NCI-H187 treated with DMSO at 0.1 percent for 48 hours (cell line): ENCODE measurements at regions not wholly inside any gene's neighbourhood (a gene's known extent, or its start where the extent isn't known, plus 50 kb on each side); places are given as distances from the start of the nearest gene placed in this dataset.
"Not testable (repeated sequence)": the region's sequence is repeated elsewhere in the genome, so short reads cannot be mapped to it uniquely, and the experiment has no call there.

Experiments
- DNase-seq: peaks from one replicate; lab custom pipeline; 2025; lab: John Stamatoyannopoulos, UW

DNA sequence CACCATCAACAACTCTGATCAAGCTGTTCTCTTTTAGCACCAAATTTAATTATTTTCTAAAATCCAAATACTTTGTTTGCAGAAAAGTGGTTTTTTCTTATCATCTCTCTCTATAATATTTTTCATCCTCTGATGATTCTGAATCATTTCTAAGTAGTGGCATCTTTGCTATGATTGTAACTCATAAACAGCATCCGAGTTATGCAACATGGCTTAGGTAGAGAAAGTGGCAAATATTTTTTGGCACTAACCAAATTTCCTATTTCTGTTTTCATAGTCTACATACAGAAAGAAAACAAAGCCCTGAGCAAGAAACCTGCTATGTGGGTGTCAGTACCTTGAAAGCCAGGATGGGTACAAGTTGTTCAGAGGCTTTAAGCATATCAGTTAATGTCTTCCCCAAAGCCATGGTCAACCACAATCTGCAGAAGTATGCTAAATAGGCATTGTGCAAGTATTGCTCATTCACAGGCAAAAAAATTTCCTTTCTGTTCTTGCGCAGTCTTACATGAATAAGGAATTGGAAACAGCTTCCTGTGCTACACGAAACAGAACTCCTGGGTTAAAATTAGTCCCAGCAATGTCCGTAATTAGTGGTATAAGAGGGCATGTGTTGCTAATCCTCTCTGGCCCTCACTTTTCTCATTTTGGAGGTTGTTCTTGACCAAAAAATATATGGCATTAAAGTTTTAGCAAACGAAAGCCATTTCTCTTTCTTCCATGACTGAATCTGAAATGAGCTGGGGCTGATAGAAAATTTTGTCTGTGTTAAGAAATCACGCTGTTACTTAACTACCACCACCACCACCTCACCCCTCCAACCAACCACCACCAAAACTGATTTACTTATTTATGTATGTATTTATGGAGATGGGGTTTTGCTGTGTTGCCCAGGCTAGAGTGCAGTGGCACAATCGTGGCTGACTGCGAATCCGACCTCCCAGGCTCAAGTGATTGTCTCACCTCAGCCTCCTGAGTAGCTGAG is 325.6 kb upstream of the MAGI2 start:
- DNase-seq = no peak

DNA sequence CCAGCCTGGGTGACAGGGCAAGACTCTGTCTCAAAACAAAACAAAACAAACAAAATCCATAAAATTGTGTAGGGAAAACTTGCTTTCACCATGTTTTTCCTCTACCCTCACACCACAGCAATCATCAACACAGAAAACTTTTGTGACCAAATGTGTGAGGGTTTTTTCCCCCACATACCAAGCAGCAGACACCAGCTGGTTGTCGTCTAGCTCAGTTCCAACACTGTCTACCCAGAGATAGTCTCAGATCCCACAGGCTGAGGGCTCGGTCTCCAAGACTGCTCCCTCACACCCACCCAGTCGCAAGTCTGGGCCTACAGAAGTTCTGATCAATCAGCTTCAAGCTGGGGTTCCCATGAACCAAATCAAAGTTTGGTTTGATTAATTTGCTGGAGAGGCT is 322.4 kb upstream of the MAGI2 start:
- no peak for DNase-seq

DNA sequence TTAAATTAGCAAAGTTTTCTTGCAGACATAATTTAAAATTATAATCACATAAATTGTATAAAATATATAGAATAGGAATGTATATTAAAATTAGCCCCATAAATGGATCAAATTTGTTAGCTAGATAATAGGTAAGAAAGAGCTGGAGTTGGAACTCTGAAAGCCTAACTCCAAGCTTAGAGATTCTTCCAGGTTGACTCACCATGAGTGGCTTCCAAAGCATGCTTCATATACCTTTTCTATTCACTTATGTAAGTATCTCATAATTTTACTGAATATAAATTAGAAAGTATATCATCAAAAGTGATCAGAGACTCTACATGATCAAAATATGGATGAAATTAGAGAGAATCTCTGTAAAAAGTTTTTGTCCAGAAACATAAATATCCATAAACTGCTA is 320.7 kb upstream of the MAGI2 start:
- DNase-seq = no peak

DNA sequence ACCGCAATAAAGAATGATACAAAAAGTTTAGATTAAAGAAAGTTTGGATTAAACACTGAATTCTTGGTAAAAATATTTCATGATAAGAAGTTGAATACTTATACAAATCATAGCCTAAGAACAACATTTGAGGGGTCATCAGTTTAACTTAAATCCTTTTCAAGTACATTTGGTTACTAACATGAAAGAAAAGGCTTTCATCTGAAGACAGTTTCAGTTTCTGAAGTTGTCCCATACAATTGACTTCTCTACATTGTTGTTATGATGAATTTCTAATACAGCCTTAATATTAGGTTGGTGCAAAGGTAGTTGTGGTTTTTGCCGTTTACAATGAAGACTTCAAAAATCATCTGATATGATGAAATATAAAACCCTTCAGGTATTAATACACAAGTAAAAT is 317.5 kb upstream of the MAGI2 start:
- DNase-seq = no peak

DNA sequence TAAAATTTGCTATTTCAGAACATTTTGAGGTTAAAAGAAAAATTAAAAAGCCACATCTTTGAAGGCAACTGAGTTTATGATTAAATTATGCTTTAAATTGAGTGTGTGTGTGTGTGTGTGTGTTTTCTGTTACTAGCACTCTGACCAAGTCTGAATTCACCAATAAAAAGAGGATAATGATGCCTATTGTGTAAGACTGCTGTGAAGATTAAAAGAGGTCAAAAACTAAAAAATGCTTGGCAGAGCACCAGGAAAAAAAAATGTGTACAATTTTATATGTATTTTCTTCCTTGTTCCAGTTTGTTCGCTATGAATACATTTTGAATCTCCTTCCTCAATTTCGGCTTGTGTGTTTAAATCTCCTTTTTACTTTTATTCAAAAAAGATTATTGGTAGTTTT is 316.6 kb upstream of the MAGI2 start:
- DNase-seq = no peak

DNA sequence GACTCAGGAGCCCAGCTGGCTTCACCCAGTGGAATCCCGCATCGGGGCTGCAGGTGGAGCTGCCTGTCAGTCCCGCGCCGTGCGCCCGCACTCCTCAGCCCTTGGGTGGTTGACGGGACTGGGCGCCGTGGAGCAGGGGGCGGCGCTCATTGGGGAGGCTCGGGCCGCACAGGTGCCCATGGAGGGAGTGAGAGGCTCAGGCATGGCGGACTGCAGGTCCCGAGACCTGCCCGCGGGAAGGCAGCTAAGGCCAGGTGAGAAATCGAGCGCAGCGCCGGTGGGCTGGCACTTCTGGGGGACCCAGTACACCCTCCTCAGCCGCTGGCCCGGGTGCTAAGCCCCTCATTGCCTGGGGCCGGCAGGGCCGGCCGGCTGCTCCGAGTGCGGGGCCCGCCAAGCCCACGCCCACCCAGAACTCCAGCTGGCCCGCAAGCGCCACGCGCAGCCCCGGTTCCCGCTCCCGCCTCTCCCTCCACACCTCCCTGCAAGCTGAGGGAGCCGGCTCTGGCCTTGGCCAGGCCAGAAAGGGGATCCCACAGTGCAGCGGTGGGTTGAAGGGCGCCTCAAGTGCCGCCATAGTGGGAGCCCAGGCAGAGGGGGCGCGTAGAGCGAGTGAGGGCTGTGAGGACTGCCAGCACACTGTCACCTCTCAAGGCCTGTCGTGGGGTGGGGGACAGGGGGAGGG is 314.6 kb upstream of the MAGI2 start:
- DNase-seq = not testable (repeated sequence)

DNA sequence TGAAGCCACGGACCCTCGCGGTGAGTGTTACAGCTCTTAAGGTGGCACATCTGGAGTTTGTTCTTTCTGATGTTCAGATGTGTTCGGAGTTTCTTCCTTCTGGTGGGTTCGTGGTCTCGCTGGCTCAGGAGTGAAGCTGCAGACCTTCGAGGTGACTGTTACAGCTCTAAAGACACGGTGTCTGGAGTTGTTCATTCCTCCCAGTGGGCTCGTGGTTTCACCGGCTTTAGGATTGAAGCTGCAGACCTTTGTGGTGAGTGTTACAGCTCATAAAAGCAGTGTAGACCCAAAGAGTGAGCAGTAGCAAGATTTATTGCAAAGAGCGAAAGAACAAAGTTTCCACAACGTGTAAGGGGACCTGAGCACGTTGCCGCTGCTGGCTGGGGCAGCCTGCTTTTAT is 313.7 kb upstream of the MAGI2 start:
- DNase-seq = not testable (repeated sequence)

DNA sequence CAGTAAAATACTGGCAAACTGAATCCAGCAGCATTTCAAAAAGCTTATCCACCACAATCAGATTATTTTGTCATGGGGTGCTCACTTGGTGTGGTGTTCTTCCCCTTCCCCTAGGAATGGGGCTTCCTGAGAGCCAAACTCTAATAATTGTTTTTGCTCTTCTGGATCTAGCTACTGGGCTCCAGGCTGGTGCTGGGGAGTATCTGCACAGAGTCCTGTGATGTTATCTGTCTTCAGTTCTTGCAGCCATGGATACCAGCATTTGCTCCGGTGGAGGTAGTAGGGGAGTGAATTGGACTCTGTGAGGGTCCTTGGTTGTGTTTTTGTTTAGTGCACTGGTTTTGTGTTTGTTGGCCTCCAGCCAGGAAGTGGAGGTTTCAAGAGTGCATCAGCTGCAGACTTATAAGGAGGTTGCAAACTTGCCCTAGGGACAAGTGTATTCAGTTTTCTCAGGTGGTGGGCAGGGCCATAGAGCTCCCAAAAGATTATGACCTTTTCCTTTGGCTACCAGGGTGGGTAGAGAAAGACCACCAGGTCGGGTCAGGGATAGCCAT is 308.5 kb upstream of the MAGI2 start:
- DNase-seq = no peak

DNA sequence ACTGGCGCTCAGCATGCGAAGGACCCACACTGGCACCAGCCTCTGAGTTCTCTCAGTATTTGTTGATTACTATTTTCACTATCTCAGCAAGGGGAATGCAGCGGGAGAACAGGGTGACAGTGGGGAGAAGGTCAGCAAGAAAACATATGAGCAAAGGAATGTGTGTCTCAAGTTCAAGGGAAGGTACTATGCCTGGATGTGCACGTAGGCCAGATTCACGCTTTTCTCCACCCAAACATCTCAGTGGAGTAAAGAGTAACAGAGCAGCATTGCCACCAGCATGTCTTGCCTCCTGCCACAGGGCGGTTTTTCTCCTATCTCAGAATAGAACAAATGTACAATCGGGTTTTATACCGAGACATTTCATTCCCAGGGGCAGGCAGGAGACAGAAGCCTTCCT is 297.5 kb upstream of the MAGI2 start:
- DNase-seq = not testable (repeated sequence)

DNA sequence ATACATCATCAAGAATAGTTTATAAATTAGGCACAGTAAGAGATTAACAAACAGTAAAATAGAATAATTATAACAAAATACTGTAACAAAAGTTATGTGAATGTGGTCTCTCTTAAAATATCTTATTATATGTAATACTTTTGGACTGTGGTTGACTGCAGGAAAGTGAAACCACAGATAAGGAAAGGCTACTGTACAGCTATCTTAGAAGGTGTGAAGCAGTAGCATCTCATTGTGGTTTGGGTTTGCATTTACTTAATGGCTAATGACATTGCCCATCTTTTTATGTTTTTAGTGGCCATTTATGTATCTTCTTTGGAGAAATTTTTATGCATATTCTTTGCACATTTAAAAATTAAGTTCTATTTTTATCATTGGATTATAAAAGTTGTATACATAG is 296.4 kb upstream of the MAGI2 start:
- DNase-seq = no peak

DNA sequence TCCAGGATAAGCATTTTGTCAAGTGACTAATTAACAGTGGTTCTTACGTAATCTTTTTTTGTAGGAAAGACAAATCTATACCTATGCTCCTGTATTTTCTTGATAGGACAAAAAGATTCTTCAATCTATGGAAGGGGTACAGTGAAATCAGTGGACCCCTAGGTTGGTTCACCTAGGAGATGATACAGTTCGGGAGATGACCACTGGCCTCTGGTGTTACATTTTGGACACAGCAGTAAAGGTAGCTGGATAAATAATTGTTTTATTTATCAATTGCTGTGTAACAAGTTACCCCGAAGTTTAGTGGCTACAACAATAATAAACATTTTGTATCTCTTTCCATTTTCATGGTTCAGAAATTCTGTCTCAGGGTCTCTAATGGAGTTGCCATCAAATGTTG is 288.2 kb upstream of the MAGI2 start:
- no peak for DNase-seq

DNA sequence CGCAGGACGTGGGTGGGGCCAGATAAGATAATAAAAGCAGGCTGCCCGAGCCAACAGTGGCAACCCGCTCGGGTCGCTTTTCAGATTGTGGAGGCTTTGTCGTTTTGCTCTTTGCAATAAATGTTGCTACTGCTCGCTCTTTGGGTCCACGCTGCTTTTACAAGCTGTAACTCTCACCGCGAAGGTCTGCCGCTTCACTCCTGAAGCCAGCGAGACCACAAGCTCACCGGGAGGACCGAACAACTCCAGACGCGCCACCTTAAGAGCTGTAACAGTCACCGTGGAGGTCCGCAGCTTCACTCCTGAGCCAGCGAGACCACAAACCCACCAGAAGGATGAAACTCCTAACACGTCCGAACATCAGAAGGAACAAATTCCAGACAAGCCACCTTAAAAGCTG is 286.6 kb upstream of the MAGI2 start:
- no peak for DNase-seq

DNA sequence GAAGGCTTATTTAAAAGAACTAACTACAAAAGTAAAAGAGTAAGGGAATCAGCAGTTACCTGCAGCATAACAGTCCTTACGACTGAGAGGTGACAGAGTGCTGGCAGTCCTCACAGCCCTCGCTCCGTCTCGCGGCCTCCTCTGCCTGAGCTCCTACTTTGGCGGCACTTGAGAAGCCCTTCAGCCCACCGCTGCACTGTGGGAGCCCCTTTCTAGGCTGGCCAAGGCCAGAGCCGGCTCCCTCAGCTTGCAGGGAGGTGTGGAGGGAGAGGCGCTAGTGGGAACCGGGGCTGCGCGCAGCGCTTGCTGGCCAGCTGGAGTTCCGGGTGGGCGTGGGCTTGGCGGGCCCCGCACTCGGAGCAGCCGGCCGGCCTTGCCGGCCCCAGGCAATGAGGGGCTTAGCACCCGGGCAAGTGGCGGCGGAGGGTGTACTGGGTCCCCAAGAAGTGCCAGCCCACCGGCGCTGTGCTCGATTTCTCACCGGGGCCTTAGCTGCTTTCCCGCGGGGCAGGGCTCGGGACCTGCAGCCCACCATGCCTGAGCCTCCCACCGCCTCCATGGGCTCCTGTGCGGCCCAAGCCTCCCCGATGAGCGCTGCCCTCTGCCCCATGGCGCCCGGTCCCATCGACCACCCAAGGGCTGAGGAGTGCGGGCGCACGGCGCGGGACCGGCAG is 285.7 kb upstream of the MAGI2 start:
- DNase-seq = not testable (repeated sequence)

DNA sequence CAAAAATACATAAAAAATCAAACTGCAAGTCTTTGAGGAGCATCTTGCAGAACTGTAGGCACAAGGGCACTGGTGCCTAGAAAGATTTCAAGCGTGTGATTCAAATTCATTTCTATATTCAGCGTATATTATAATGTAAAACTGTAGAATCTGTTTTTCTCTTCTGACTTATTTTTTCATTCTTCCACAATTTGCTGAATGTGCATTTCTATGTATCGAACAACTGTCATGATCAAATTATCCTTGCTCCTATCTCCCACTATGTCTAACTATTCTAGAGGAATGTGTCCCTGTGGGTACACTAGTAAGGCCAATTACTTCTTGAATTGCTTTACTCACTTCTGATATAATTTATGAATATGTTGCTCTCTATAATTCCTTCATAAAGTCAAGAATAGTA is 283.0 kb upstream of the MAGI2 start:
- DNase-seq = no peak

DNA sequence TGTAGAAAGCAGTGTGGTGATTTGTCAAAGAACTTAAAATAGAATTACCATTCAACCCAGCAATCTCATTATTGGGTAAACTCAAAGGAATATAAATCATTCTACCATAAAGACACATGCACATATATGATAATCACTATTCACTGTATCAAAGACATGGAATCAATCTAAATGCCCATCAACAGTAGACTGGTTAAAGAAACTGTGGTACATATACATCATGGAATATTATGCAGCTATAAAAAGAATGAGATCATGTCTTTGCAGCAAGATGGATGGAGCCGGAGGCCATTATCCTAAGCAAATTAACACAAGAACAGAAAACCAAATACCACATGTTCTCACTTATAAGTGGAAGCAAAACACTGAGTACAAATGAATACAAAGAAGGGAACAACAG is 281.5 kb upstream of the MAGI2 start:
- no peak for DNase-seq

DNA sequence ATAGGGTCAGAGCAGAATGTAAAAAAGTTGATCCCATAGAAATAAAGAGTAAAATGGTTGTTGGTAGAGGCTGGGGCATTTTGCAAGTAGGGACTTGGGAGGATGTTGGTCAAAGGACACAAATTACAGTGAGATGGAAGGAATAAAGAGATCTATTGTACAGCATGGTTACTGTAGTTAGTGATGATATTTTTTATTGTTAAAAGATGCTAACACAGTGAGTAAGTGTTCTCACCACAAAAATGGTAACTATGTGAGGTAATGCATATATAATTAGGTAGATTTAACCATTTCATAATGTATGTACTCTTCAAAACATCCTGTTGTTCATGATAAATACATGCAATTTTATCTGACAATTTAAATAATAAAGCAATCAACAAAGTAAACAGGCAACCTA is 280.7 kb upstream of the MAGI2 start:
- no peak for DNase-seq

DNA sequence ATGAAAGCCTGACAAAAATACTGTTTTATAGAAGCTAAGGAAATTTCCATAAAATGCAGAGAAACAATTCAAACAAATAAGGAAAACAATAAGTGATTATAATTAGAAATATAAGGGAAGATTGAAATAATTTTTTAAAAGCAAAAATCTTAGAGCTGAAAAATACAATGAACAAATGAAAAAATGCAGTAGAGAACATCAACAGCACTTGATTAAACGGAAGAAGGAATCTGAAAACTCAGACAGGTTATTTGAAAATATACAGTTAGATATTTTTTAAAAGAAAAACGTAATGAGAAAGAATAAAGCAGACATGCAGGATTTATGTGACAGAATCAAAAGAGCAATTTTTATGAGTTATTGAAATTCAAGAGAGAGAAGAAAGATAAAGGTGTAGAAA is 279.1 kb upstream of the MAGI2 start:
- no peak for DNase-seq

DNA sequence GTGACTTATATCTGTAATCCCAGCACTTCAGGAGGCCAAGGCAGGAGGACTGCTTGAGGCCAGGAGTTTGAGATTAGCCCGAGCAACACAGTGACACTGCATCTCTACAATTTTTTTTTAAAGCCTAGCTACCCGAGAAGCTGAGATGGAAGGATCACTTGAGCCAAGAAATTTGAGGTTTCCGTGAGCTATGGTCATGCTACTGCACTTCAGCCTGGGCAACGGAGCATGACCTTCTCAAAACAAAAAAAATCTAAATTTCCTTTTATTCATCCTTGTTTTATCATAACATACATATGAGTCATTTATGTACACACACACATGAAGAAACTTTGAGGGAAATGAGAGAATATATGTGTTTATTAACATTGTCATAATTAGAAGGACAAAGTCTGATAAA is 277.5 kb upstream of the MAGI2 start:
- DNase-seq = no peak

DNA sequence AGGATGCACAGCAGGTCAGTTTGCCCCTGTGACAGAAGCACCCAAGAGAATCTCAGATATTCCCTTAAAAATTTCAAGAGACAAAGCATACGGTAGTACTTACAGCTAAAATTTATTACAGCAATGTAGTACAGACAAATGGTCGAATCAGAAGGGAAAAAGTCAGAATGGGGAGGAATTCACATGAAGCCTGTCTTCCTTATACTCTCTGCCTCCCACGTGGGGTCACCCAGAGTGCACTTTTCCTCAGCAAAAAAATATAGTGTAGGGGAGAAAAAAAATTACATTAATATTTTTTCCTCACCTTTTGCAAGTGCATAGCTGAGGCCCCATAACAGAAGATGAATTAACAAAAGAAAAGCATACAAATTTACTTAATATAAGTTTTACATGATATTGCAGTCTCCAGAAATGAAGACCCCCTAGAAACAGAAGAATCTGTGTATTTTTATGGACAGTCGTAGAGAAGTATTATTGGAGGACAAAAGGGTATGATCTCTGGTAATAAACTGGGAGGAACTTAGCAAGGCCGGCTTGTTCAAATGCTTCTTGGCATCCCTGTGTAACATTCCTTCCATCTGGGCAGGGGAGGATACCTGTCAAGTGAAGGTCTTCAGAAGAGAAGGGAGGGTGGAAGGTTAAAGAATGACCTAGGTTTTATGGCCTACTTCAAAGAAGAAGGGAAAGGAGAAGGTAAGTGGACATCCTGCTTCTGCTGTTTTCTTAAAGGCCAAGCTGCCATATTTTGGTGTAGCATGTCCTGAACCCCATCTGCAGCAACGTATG is 270.6 kb upstream of the MAGI2 start:
- no peak for DNase-seq

DNA sequence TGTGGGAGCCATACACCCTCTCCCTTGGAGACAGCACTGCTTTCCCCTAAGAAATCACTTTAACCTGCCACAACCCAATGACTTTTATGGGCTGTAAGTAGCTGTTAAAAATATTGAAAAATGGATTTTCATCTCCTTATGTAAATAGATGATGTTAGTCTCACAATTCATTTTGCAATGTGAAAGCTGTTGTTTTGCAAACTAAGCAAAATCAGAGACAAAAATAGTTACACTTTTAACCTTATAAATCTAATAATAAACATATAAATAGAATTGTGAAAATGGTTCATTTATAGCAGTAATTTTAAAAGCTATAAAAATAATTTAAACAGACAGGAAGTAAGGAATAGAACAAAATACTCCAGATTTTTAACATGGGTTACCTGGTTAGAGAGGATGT is 268.8 kb upstream of the MAGI2 start:
- no peak for DNase-seq

DNA sequence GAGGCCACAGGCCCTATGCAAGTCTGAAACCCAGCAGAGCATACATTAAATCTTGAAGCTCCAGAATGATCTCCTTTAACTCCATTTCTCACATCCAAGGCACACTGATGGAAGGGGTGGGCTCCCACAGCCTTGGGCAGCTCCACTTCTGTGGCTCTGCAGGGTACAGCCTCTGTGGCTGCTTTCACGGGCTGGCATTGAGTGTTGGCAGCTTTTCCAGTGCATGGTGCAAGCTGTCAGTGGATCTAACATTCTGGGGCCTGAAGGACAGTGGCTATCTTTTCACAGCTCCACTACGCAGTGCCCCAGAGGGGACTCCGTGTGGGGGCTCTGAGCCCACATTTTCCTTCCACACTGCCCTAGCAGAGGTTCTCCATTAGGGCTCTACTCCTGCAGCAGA is 265.7 kb upstream of the MAGI2 start:
- no peak for DNase-seq

DNA sequence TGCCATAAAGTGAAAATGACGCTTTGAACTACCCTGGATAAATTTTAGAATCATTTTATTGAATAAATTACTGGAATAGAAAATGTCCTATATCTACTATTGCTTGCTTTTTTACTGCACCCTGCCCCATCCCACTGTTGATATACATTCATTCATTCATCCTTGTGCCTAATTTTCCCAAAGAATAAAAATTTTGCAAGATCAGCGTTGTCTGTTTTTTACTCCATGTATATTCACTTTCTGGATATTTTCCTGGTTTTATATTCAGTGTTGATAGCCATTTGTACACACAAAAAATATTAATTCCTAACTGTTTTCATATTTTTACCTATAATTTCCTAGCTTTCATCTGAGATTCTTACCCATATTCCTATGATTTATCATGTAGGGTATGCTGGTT is 262.9 kb upstream of the MAGI2 start:
- DNase-seq = no peak
